ENCODE measurements at regions not wholly inside any gene's neighbourhood (a gene's known extent, or its start where the extent isn't known, plus 50 kb on each side); places are given as distances from the start of the nearest gene placed in this dataset.

DNA sequence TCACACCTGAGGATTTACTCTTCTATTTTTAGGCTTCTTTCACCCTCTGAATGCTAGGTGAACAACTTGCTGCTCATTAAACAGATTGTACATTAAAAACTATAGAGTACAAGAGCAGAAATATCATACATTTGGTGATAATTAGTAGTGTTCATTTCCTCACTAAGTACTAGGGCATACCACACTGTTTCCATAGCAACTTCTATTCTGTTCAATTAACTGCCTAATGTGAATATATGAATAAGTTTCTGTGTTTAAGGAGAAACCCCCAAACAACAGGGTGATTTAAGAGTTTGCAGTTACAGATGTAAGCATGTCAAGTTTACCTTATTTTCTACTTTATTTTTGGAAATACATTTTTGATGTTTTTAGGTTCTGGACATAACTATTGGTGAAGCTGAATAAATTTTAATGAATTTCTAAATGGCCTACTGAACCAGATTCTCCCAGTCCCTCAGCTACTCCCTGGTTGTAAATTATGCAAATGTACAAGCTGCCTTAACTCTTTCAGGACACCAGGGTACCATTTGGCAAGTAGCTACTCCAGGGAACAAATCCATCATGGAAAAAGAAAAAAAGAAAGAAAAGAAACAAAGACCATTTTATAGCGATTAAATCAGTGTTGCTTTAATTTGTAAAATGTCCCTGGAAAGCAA lies 199.8 kb upstream of the NAV3 start:
- intact Hi-C loops (cut with micrococcal nuclease) = no loop called here

DNA sequence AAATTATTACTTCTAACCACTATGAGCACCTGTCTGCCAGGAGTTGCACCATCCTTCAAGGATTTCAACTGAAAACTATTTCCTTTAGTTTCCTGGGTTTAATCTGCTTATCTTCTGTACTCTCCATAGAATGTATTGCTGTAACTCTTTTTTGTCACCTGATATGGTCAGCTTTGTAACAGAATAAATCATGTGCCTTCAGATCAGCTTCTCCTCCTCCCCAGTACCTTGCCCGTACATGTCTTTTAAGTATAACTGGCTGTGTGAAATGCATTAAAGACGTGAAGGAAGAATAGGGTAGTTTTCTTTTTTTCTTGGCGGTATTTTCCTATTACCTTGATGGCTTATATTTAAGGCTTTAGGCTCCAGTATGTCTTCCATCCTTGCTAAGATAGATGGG lies 200.3 kb upstream of the NAV3 start:
- intact Hi-C loops (cut with micrococcal nuclease) = no loop called here

- intact Hi-C loops (cut with micrococcal nuclease) = no loop called here
These were observed 201.6 kb upstream of the NAV3 start for GRCh38 chr12:77629141-77629540.

GRCh38 chr12:77625441-77625840 lies 205.3 kb upstream of the NAV3 start:
- intact Hi-C loops (cut with micrococcal nuclease) = no loop called here

DNA sequence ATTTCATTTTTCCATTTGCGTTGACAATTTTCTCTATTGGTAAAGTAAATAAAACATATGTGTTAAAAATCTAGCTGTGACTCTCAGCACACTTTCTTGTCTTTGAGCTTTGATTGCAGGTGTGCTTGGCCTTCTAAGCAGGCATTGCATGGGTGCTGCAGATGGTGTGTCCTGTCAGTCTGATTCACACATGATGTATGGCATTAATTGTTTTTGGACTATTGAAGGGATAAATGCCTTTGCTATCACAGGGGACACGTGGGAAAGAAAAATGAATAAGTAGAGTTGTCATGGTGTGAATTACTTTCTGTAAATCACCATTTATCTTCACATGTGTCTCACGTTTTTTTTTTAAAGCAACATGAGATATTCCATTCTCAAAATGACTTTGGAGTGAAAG lies 211.3 kb upstream of the NAV3 start:
- intact Hi-C loops (cut with micrococcal nuclease) = no loop called here

- intact Hi-C loops (cut with micrococcal nuclease) = no loop called here
These were observed 212.9 kb upstream of the NAV3 start for GRCh38 chr12:77617818-77618217.

DNA sequence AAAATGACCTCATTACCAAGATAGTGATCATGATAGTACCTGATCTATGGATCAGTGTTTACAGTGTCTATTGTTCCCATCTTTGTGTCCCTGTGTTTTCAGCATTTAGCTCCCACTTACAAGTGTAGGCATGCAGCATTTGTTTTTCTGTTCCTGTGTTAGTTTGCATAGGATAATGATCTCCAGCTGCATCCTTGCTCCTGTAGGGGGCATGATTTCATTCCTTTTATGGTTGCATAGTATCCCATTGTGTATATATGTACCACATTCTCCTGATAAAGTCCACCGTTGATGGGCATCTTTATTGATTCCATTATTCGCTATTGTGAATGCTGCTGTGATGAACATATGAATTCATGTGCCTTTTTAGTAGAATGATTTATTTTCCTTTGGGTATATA lies 215.4 kb upstream of the NAV3 start:
- intact Hi-C loops (cut with micrococcal nuclease) = no loop called here

DNA sequence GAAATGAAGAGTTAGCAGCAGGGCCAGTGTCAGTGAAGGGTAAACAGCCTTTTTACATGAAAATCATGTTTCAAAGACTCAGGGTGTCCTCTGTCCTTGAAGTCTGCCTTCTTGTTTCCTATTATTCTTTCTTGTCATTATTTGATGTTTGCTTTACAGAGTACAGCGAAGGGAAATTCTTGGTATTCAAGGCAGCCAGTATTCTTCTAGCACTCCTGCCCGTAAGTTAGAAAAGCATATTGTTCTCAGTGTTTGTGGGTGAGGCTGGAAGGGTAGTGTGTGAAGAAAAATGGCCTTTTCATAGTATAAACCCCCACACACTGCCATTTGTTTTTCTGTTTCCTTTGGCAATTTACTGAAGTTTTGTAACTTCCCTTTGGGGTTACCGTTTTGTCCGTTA lies 217.3 kb upstream of the NAV3 start:
- intact Hi-C loops (cut with micrococcal nuclease) = no loop called here

DNA sequence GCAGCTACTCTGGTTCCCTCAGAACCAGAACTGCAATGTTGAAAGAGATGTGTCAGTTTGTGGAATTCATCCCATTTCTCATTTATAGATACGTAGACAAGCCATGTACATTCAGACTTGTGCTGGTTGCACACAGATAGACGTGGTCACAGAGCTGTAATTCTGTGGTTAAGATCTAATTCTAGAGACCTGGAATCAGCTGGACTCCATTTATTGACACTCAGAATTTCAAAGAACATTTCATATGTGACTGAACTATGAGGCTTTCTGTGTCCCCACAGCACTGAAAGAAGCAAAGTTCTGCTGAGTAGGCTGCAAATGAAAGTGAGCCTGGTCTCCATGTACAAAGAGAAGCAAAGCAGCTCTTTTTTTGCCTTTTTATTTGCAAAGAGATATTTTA lies 220.2 kb upstream of the NAV3 start:
- intact Hi-C loops (cut with micrococcal nuclease) = no loop called here

- intact Hi-C loops (cut with micrococcal nuclease) = no loop called here
These were observed 221.7 kb upstream of the NAV3 start for GRCh38 chr12:77609016-77609415.

GRCh38 chr12:77608271-77608824 lies 222.3 kb upstream of the NAV3 start:
- intact Hi-C loops (cut with micrococcal nuclease) = no loop called here

GRCh38 chr12:77606348-77606747 lies 224.3 kb upstream of the NAV3 start:
- intact Hi-C loops (cut with micrococcal nuclease) = no loop called here

- intact Hi-C loops (cut with micrococcal nuclease) = no loop called here
These were observed 226.7 kb upstream of the NAV3 start for GRCh38 chr12:77603946-77604345.

DNA sequence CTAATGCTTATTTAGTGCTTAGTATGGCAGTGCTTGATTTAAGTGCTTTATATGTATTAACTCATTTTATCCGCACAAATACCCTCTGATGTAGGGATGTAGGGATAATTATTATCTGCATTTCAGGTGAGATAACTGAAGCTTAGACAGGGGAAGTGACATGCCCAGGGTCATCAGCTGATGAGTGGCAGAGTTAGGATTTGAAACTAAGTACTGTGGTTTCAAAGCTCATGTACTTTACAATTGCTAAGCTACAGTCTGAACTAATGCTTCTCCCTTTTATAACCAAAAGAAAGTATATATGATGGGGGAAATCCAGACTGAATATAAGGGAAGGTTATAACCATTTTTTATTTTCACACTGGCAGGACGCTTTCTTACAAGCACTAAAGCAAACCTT lies 229.6 kb upstream of the NAV3 start:
- intact Hi-C loops (cut with micrococcal nuclease) = no loop called here

- intact Hi-C loops (cut with micrococcal nuclease) = no loop called here
These were observed 230.2 kb upstream of the NAV3 start for GRCh38 chr12:77600468-77600843.

DNA sequence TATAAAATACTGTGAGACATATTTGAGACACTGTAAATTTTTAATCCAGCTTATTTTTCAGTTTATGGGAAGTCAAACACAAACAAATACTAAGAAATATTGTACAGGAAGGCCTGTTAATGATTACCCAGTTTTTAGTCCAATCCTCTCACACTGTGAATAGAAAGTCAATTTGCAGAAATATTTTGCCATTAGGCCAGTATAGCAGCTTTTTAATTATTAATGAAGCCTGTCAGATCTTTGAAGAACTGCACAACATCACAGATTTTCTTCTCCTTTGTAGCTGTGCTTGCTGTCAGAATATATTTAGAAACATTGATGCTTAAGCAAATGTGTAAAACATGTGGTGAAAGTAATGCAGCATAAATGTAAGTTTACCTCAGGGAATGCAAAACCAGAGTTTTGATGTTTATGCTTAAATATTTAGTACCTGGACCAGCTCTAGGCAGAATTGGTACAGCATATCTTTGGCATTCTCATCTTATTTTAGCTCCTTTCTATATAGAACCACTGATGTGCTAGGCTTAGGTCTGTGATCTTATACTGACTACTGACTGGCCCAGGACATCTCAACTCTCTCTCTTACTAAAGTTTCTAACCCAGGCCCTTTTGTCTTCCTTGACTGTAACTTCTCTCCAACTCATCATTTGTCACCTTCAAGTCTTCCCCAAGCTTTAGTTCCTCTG lies 230.8 kb upstream of the NAV3 start:
- intact Hi-C loops (cut with micrococcal nuclease) = no loop called here

- intact Hi-C loops (cut with micrococcal nuclease) = no loop called here
These were observed 236.3 kb upstream of the NAV3 start for GRCh38 chr12:77594366-77594765.

DNA sequence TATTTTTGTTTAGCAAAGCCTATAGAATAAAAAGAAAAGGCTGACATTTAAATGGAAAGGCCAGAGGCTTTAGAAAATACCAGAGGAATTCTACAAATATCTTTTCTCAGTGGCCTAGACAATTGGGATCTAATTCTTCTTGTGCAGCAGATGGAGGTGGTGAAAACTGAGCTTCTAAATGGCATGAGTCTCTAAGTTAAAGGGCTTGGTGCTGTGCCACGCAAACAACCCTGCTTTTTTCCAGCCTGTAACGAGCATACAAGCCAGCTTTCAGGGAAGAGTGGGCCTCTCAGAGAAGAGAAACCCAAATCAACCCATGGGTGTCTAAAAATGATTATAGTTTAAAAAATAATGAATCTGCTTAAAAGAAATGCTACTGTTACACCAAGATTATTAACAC lies 237.9 kb upstream of the NAV3 start:
- intact Hi-C loops (cut with micrococcal nuclease) = no loop called here

GRCh38 chr12:77591959-77592743 lies 238.5 kb upstream of the NAV3 start:
- intact Hi-C loops (cut with micrococcal nuclease) = no loop called here

GRCh38 chr12:77590306-77590705 lies 240.4 kb upstream of the NAV3 start:
- intact Hi-C loops (cut with micrococcal nuclease) = no loop called here

- intact Hi-C loops (cut with micrococcal nuclease) = no loop called here
These were observed 245.8 kb upstream of the NAV3 start for GRCh38 chr12:77584860-77585259.

DNA sequence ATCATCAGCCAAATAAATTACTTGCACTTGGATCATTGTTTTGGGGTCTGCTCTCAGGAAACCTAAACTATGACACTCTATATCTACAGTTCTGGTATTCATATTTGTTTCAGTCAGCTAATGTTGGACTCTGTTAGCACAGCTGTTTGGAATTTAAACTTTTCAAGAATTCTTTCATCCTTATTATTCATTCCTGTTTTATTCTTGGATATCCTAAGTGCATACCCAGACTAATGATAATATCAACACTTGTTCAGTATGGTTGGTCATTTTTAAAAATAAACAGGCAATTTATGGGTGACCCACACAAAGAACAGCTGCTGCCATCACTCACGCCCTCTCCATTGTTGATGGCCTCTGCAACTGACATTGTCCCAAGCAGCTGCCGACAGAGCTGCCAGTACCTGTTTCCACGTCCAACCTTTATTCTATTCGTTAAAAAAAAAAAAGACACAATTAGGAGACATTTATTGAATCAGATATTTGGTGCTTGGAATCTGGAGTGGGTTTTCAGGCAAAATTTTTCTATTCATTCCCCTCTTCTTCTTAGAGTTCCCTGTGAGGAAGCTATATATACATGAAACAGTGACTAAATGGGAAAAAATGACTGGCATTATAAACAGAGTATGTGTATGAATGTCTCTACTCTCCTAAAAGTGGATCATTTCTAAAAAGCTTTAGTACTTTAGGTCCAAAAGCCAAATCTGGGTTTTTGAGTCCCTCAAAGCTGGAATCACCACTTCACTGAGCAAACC lies 252.1 kb upstream of the NAV3 start:
- intact Hi-C loops (cut with micrococcal nuclease) = no loop called here

Measured in T-helper 2 cell treated with Interferon-gamma antibody and Interleukin-4, amounts not matched to agents 100 ng/mL and 5 ng/mL, for 36 hours (primary cell).